ENCODE measurements at regions not wholly inside any gene's neighbourhood (a gene's known extent, or its start where the extent isn't known, plus 50 kb on each side); places are given as distances from the start of the nearest gene placed in this dataset.

DNA sequence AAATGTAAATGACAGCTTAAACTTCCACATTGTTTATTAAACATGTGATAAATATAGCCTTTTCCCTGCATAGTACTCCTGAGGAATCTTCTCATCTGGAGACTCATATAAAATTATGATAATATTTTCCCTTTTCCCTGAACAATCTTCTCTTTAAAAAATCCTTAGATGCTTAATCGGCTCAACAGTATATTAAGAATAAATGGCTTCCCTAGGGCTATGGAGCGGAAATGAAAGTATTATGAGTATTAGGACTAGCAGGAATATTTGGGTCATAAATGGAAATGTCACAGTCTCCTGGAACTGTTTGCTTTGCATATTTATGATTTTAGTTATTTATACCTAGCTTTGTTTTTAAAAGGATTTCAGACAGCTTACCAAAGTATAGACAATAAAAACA lies 200.7 kb upstream of the PDE5A start:
- DNase-seq (ENCODE audit: low spot score) (no peak), FAIRE-seq (no peak)

DNA sequence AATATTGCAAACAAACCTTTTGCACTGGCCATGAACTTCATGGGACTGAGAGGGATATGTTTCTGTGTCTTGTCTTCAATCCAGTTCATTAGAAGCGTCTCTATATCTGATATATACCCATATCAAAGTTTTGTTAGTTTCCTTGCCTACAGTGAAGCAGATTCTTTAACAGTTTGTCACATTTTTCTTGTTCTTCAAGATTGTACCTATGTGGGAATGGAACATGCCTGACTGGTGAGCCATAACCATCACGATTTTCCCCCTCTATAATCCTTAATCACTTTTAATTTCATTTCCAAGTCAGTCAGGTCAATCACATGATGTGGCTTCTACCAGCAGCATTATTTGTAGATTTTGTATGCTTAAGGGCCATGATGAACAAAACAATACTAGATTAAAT lies 197.1 kb upstream of the PDE5A start:
- no peak for FAIRE-seq
- DNase-seq (ENCODE audit: low spot score) = no peak

DNA sequence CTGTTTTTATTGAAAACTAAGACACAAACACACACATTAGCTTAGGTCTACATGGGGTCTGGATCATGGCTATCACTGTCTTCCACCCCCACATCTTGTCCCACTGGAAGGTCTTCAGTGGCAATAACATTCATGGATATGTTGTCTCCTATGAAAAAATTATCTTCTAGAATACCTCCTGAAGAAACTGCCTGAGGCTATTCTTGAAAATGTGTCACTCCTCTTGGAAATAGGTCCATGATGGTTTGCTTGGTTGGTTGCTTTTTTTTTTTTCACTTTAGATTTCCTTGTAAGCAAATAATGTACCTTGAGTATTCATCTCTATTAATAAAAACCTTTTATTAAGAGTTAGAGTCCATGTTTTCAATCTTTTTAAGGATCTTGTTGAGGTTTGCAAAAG lies 195.3 kb upstream of the PDE5A start:
- no peak for DNase-seq (ENCODE audit: low spot score)
- FAIRE-seq = no peak

DNA sequence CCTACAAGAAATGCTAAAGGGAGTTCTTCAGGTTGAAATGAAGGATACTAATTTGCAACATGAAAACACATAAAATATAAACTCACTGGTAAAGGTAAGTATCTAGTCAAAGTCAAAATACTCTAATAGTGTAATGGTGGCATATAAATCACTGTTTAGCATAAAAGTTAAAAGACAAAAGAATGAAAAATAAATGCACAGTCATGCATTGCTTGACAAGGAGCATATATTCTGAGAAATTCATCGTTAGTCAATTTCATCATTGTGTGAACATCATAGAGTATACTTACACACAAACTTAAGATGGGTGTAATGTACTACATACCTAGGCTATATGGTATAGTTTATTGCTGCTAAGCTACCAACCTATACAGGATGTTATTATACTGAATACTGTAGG lies 194.4 kb upstream of the PDE5A start:
- no peak for FAIRE-seq
- no peak for DNase-seq (ENCODE audit: low spot score)

DNA sequence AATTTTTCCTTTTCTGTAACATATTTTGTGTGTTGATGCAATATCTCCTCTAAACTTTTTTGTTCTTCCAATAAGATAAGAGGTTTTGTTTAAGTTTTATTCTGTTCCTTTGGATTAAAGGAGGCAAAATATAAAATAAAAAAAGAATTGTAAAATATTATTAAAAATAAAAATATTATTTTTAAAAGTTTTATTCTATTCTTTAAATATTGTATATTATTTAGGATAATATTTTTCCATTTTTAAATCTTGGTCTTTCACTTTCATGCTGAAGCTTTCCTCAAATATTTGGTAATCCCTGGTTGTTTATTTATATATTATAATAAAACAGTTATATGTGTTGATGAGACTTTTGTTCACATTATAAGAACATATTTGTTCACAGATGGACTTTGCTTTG lies 187.9 kb upstream of the PDE5A start:
- FAIRE-seq (peak; percentile 7), DNase-seq (ENCODE audit: low spot score) (no peak)

DNA sequence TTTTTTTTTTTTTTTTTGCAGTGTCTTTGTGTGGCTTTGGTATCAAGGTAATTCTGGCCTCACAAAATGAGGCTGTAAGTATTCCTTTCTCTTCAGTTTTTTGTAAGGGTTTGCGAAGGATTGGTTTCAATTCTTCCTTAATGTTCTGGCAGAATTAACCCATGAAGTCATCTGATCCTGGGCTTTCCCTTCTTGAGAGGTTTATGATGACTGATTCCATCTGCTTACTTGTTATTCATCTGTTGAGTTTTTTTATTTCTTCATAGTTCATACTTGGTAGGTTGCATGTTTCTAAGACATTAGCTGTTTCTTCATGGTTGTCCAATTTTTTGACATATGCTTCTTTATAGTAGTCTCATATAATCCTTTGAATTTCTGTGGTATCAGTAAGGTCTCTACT lies 181.4 kb upstream of the PDE5A start:
- no peak for DNase-seq (ENCODE audit: low spot score)
- FAIRE-seq = no peak

DNA sequence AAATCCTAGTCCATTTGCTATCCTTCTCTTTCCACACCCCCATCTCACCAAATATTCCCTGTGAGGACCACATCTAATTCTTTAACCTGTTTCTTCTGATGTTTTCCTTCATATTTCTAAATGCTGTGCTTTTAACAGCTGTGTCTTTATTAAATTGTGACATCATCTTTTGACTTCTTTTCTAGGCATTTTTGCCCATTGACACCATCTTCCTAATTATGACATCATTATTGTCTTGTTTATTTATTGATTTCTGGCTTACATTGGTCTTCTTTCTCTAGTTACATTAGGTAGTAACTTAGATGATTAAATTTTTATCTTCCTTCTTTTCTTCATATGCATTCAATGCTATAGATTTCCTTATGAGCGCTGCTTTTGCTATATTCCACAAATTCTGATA lies 175.8 kb upstream of the PDE5A start:
- no peak for FAIRE-seq
- DNase-seq (ENCODE audit: low spot score) = no peak

DNA sequence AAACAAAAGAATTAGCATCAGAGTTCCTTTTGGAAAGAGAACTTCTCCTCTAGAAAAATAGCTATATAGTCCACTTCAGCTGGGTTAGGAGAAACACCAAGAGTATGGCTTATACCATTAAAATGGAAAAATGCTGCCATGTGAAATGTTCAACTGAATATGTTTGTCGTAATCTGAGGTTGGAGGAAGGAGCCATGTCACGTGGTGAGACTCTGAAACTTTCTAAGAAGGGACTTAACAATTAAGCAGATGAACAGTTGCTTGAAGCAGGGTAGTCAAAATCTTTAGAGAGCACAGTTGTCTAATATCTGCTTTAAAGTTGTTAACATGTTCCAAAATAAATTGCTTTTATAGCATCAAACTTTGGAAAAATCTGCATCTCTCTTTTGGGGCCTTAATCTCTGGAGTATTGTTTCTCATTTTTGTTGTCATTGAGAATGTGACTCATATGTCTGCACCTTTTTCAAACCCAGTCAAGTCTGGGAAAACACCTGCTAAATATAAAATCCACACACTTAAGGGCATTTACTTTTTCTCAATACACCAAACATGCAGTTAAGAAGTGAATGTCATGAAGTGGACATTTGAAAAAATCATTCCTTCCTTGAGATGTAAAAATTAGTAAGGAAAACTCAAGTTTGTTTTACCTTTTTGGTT lies 168.8 kb upstream of the PDE5A start:
- no peak for FAIRE-seq
- DNase-seq (ENCODE audit: low spot score) = no peak

DNA sequence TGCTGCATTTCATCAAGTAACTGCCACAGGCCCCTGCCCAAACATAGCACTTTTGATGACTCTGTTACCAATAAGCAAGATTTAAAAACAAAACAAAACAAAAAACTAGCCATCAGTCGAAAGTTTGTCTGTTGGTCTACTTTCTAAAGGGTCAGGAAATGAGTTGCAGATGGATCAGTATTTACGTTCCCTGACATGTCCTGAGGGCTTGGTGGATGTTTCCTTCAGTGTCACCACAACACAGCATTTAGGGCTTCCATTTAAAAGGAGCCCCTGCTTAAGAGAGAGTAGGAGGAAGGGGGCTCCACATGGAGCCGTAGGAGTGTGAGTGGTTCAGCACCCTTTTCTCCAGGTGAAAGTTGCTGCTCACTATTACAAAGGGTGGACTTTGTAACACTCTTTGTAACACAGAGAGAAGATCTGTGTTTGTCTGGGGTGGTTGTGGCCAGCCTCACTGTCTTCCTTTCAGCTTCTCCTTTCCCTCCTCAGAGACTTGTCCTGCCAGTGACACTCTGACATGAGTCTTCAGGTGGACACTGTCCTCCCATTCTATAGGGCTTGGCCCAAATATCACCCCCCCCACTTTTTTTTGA lies 167.5 kb upstream of the PDE5A start:
- DNase-seq (ENCODE audit: low spot score) (no peak), FAIRE-seq (no peak)

DNA sequence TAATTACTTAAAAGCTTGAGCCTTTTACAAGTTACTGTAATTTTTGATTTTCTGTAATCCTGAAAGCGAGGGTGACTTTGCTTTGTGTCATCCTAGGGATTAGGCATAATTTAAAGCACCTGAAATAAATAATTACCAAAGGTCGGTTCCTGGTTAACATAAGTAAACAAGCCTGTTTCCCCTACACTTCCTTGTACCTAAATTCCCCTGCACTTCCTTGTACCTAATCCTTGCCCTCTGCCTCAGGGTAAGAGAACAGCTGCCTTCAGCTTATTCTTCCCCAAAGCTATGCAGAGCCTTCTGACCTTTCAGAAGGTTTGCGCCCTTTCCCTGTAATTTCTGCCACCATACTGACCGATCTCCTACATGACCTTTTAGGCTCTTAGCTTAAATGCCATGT lies 166.1 kb upstream of the PDE5A start:
- DNase-seq (ENCODE audit: low spot score) (no peak), FAIRE-seq (no peak)

DNA sequence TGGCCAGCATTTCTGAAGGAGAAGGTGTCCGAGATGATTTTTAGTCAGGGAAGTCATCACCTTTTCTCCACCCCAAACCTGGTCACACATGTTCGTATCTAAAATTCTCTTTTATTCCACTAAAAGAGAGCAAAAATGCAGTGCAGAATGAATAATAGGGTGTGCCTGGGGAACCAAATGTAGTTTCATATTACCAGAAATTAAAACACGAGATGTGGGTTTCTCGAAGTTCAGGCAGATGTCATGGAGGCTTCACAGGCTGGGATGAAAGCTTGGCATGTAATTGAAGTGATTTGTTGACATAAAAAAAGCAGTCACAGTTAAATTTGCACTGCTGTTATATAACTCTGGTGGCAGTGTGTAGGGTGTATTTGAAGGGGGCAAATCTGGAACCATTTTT lies 165.5 kb upstream of the PDE5A start:
- FAIRE-seq = no peak
- no peak for DNase-seq (ENCODE audit: low spot score)

DNA sequence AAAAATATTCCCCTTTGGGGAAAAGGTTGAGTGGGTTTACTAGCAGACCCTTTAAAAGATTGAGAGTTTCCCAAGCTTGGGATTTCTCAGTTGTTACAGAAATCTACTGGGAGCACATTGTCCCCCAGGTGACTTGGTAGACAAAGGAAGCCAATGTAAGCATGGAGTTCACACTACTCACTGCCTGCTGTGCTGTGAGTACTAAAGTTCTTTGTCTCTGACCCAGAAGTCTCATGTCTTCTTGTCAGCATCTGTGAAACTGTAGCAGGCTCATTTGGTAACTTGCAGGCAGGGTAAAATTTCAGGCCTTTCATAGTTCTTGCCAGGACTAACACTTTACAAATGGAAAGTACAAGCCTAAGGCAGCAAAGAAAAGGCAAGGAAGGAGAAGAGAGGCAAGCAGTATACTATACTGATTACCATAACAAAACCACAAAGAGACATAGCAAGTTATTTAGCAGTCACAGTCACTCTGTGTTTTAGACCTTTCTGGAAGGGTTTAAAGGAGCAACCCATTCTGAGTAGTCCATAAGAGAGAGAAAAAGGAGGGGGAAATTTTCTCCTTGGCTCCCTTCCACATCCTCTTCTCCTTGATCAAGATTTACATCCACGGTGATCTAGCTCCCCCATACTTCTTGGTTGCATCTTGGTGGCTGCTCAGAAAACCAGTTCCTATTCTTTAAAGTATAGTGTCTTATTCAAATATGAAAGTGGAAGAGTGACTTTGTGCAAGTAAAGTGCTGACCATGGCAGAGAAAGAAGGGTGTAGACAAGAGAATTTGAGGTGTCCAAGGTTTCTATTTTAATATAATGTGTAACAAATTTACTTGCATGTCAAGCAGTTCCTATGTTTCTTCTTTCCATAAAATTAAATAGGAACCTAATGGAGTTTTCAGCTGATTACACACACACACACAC lies 160.0 kb upstream of the PDE5A start:
- no peak for FAIRE-seq
- no peak for DNase-seq (ENCODE audit: low spot score)

DNA sequence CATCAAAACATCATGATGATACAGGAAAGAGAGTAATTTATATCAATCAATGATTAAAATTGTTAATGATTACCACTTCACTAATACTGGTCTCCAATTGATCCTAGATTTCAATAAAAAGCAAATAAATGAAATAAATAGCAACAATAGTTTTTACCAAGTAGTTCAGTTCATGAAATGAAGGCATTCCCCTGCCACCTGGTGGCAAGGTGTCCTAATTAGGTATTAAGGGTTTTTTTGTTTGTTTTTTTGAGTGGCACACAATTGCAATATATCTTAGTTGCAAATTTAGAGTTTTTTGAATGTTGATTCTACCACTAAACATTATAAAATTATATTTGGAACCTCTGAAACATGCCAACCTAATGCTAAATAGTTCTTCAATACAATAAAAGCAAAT lies 157.4 kb upstream of the PDE5A start:
- DNase-seq (ENCODE audit: low spot score) (no peak), FAIRE-seq (no peak)

DNA sequence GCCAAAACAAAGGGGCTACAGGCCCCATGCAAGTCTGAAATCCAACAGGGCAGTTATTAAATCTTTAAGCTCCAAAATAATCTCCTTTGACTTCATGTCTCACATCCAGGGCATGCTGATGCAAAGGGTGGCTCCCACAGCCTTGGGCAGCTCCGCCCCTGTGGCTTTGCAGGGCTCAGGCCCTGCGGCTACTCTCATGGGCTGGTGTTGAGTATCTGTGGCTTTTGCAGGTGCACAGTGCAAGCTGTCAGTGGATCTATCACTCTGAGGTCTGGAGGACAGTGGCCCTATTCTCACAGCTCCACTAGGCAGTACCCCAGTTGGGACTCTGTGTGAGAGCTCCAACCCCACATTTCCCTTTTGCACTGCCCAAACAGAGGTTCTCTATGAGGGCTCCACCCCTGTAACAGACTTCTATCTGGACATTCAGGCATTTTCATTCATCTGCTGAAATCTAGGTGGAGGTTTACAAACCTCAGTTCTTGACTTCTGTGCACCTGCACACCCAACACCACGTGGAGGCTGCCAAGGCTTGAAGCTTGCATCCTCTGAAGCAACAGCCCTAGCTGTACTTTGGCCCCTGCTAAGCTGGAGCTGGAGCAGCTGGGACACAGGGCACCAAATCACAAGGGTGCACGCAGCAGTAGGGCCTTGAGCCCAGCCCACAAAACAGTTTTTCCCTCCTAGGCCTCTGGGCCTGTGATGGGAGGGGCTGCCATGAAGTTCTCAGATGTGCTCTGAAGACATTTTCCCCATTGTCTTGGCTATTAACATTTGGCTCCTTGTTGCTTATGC lies 154.8 kb upstream of the PDE5A start:
- DNase-seq (ENCODE audit: low spot score) (no peak), FAIRE-seq (no peak)

DNA sequence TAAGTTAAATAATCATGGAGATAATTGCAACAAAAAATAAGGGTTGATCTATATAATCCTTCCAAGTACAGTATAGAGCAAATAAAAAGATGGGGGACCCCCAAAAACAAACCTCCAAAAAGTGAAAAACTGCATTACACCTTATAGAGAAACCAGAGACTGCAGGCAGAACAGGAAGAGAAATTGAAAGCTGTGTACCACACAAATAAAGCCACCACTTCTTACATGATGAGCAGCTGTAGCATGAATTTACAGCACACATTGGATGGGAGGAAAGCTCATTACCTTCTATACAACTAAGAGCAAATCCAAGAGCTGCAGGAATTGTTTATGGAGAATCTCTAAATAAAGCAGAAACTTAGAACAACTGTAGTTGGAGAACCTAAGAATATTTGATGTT lies 152.4 kb upstream of the PDE5A start:
- DNase-seq (ENCODE audit: low spot score) (no peak), FAIRE-seq (no peak)

DNA sequence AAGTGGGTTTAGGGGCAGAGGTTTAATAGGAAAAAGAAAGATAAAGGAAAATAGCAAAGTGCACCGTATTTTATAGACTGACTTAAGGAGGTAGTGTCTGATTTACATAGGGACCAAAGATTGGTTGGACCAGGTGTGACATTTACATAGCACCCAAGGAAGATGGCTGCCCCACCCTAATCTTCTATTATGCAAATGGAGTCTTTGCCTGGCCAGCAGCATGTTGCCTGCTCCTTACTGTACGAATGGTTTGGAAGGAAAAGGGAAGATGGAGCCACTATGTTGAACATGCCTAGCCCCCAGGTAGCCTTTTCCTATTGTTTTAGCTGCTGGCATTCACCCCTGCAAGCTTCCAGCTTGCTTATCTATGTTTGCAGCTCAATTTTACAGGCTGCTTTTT lies 146.2 kb upstream of the PDE5A start:
- FAIRE-seq (no peak), DNase-seq (ENCODE audit: low spot score) (no peak)

DNA sequence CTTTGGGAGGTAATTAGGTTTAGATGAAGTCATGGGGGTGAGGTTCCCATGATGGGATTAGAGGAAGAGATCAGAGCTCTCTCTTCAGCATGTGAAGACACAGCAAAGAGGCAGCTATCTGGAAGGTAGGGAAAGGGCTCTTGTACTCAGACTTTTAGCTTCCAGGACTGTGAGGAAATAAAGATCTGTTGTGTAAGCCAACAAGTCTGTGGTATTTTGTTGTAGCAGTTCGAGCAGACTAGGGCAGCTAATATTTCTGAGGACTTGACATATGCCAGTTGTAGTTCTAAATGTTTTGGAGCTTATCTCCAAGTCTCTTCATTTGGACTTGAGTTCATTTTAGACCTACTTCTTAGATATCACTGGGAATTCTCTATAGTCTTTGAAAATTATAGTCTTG lies 137.3 kb upstream of the PDE5A start:
- no peak for DNase-seq (ENCODE audit: low spot score)
- FAIRE-seq = no peak

DNA sequence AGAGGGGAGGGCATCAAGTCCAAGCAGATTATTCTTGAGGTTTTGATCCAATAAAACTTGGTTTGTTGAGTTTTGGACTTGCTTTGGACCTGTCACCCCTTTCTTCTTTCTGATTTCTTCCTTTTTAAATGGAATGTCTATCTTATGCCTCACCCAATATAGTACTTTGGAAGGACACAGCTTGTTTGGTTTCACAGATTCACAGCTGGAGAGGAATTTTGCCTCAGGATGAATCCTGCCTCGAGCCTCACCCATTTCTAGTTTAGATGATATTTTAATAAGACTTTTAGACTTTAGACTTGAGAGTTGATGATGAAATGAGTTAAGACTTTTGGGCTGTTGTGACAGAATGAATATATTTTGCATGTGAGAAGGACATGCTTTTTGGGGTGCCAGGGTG lies 136.9 kb upstream of the PDE5A start:
- DNase-seq (ENCODE audit: low spot score) (no peak), FAIRE-seq (no peak)

DNA sequence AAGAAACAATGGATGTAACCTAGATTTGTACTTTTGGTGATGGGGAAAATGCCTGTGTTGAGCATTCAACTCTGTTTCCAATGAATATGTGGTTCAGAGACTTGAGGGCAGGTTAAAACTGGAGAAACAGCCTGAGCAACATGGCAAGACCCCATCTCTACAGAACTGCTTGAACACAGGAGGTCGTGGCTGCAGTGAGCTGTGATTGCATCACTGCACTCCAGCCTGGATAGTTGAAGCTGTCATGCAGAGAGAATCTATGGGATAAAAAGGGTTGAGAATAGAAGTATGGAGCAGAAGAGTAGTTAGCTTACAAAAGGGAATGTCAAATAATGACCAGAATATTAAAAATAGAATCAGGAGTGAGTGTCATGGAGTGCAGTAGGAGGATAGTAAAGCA lies 134.8 kb upstream of the PDE5A start:
- DNase-seq (ENCODE audit: low spot score) (no peak), FAIRE-seq (no peak)

DNA sequence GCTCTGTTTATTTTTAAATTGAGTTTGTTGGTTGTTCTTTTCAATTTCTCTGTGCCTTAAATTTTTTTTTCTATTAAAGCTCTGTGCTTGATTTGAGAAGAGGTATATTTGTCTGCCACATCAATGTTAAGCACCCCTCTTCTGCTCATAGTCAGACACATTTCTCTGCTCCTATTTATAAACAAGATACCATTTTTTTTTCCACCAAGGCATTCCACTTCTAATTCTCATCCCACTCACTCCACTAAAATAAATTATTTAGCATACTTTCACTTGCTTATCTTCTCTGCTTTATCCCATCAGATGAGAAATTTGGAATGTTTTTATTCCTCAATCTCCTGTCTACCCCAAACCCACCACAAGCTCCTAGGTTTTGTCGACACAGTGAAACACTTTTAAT lies 127.0 kb upstream of the PDE5A start:
- no peak for FAIRE-seq
- DNase-seq (ENCODE audit: low spot score) = no peak

DNA sequence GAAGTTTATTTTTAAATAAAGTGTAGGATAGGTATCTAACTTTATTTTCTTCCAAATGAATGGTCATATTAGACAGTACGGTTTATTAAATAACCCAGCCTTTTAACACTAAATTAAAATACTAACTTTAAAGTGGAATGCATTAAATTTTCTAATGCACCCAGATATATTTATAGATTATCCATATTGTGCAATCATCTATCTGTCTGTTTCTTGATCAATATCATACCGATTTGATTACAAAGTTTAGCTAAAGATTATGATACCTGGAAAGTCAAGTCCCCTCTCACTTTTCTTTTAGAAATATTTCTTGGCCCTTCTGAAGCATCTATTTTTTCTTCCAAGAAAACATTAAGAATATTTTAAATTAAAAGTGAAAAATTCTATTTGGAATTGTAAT lies 124.3 kb upstream of the PDE5A start:
- no peak for DNase-seq (ENCODE audit: low spot score)
- FAIRE-seq = no peak

DNA sequence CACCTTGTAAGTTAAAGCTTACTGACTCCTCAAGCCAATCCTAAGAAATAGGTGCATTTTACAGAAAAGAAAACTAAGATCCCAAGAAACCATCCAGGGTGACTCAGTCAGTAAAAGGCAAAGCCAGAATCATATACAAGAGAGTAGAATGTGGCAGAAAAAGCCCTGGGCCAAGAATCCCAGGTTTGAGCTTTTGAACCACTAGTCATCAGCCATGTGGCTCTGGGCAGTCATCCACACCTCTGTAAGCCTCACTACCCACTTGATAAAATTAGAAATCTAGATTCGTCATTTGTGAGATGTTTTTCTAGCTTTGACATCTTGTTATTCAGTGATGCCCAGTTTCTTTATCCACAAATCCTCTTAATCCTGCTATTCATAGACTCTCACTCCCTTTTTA lies 122.2 kb upstream of the PDE5A start:
- FAIRE-seq (no peak), DNase-seq (ENCODE audit: low spot score) (no peak)
